ENCODE measurements at regions not wholly inside any gene's neighbourhood (a gene's known extent, or its start where the extent isn't known, plus 50 kb on each side); places are given as distances from the start of the nearest gene placed in this dataset.
A peak's percentile ranks its signal among the peaks of the same experiment; 100 is the strongest.
"Not testable (repeated sequence)": the region's sequence is repeated elsewhere in the genome, so short reads cannot be mapped to it uniquely, and the experiment has no call there.

GRCh38 chr19:31054430-31054829 lies 294.8 kb downstream of the TSHZ3 start:
- DNase-seq (ENCODE audit: low spot score) (no peak), ATAC-seq (peak; percentile 45)

GRCh38 chr19:31049431-31049830 lies 299.8 kb downstream of the TSHZ3 start:
- no peak for DNase-seq (ENCODE audit: low spot score)
- ATAC-seq: no peak

- no peak for ATAC-seq
- DNase-seq (ENCODE audit: low spot score): no peak
Observed at GRCh38 chr19:31046024-31046423, 303.2 kb downstream of the TSHZ3 start.

- no peak for DNase-seq (ENCODE audit: low spot score)
Observed at GRCh38 chr19:31041461-31041860, 307.8 kb downstream of the TSHZ3 start.

GRCh38 chr19:31039151-31039550 lies 310.1 kb downstream of the TSHZ3 start:
- DNase-seq (ENCODE audit: low spot score): no peak
- no peak for ATAC-seq

More at GRCh38 chr19:31041461-31041860, 307.8 kb downstream of the TSHZ3 start:
- no peak for ATAC-seq

- DNase-seq (ENCODE audit: low spot score) (no peak), ATAC-seq (no peak)
Observed at GRCh38 chr19:31037286-31037980, 311.8 kb downstream of the TSHZ3 start.

- ATAC-seq; DNase-seq (ENCODE audit: low spot score): not testable (repeated sequence)
Observed at GRCh38 chr19:31031455-31031854, 317.8 kb downstream of the TSHZ3 start.

- ATAC-seq: peak; percentile 40
- no peak for DNase-seq (ENCODE audit: low spot score)
Observed at GRCh38 chr19:31023038-31023437, 326.2 kb downstream of the TSHZ3 start.

GRCh38 chr19:31018936-31019335 lies 330.3 kb downstream of the TSHZ3 start:
- ATAC-seq: no peak
- DNase-seq (ENCODE audit: low spot score): no peak

- no peak for DNase-seq (ENCODE audit: low spot score)
- ATAC-seq: no peak
Observed at GRCh38 chr19:31015778-31016177, 333.5 kb downstream of the TSHZ3 start.

GRCh38 chr19:31014668-31015067 lies 334.6 kb downstream of the TSHZ3 start:
- DNase-seq (ENCODE audit: low spot score) (no peak), ATAC-seq (no peak)

- no peak for DNase-seq (ENCODE audit: low spot score)
- no peak for ATAC-seq
Observed at GRCh38 chr19:31013384-31014020, 335.7 kb downstream of the TSHZ3 start.

GRCh38 chr19:31002518-31003244 lies 346.6 kb downstream of the TSHZ3 start:
- DNase-seq (ENCODE audit: low spot score): no peak
- ATAC-seq: no peak

- DNase-seq (ENCODE audit: low spot score) (no peak), ATAC-seq (no peak)
Observed at GRCh38 chr19:31001991-31002390, 347.2 kb downstream of the TSHZ3 start.

GRCh38 chr19:31000913-31001312 lies 348.3 kb downstream of the TSHZ3 start:
- no peak for ATAC-seq

GRCh38 chr19:30999726-31000125 lies 349.5 kb downstream of the TSHZ3 start:
- DNase-seq (ENCODE audit: low spot score) (no peak), ATAC-seq (no peak)

More at GRCh38 chr19:31000913-31001312, 348.3 kb downstream of the TSHZ3 start:
- DNase-seq (ENCODE audit: low spot score): no peak

- no peak for ATAC-seq
- DNase-seq (ENCODE audit: low spot score): no peak
Observed at GRCh38 chr19:30997222-30997621, 352.0 kb downstream of the TSHZ3 start.

- ATAC-seq: no peak
- DNase-seq (ENCODE audit: low spot score): no peak
Observed at GRCh38 chr19:30978639-30979038, 370.6 kb downstream of the TSHZ3 start.

GRCh38 chr19:30969591-30969990 lies 379.6 kb downstream of the TSHZ3 start:
- DNase-seq (ENCODE audit: low spot score) (no peak), ATAC-seq (no peak)

- DNase-seq (ENCODE audit: low spot score) (no peak), ATAC-seq (no peak)
Observed at GRCh38 chr19:30968841-30969399, 380.3 kb downstream of the TSHZ3 start.

GRCh38 chr19:30968210-30968609 lies 381.0 kb downstream of the TSHZ3 start:
- no peak for ATAC-seq
- DNase-seq (ENCODE audit: low spot score): no peak

- ATAC-seq: no peak
Observed at GRCh38 chr19:30966486-30966885, 382.8 kb downstream of the TSHZ3 start.

More at GRCh38 chr19:30966486-30966885, 382.8 kb downstream of the TSHZ3 start:
- no peak for DNase-seq (ENCODE audit: low spot score)

Measured in left lobe of liver (tissue), 2 donors.